ENCODE measurements at regions not wholly inside any gene's neighbourhood (a gene's known extent, or its start where the extent isn't known, plus 50 kb on each side); places are given as distances from the start of the nearest gene placed in this dataset.
A peak's percentile ranks its signal among the peaks of the same experiment; 100 is the strongest.

DNA sequence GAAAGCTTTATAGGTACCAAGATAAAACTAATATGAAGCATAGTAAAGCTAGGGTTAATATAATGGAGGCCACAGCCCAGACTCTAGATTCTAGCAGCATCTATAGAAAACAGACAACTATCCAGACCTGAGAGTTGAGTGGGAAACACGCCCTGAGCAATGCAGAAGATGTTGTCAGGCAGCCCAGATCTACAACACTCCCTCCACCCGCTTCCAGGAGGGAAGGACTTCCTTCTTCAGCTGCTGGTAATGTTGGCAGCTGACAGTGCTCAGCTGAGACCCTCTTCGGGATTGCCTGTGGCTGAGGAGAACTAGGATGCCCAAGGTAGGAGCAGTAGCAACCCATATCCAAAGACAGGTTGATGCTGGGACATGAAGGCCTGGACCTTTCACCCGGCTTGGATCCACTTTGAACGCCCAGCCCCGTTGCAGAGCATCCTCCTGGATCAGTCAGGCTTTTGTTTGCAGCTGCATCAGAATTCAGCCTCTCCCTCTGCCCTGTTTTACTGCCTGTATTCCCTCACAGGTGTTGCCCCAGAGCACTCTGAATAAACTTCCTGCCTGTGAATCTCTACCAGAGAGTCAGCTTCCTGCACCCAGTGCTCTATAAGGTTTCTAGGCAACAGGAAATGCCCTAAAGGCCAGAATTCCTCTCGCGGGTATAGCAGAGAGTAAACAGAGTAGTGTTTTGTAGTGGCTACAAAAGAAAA is 174.7 kb upstream of the IL12A start:
- Histone ChIP-seq H3K9ac (no peak overlapping the region), H3K4me3 (no peak overlapping the region), H3K4me2 (no peak overlapping the region), H3K79me2 (ENCODE audit: low read depth) (no peaks in the 10 kb centered on the region), H3K4me1 (peaks cover 19% of the 10 kb centered on the region), H3K9me3 (ENCODE audit: low read depth) (no peaks in the 10 kb centered on the region), H3K36me3 (no peaks in the 10 kb centered on the region), H3F3A (ENCODE audit: low read depth) (peaks cover 20% of the 10 kb centered on the region), H3K27ac (no peak overlapping the region), H2AFZ (replicated peaks) (no peak overlapping the region), H3K27me3 (no peaks in the 10 kb centered on the region), H4K20me1 (ENCODE audit: low read depth) (peaks cover 14% of the 10 kb centered on the region)
- DNase-seq (ENCODE audit: low spot score), result no peak
- Mint-ChIP-seq H3K27ac (no peak overlapping the region), H3K27me3 (ENCODE audit: insufficient read depth, low read depth) (peaks cover 6% of the 10 kb centered on the region), H3K4me1 (peaks cover 20% of the 10 kb centered on the region), H3K36me3 (peaks cover 2% of the 10 kb centered on the region), H3K9me3 (no peaks in the 10 kb centered on the region), H3K4me3 (no peak overlapping the region)
- TF ChIP-seq EZH2 (IDR thresholded peaks at IDR 0.05) (no peak), EZH2phosphoT487 (IDR thresholded peaks at IDR 0.05) (no peak)
- TF ChIP-seq, protein P1, sequence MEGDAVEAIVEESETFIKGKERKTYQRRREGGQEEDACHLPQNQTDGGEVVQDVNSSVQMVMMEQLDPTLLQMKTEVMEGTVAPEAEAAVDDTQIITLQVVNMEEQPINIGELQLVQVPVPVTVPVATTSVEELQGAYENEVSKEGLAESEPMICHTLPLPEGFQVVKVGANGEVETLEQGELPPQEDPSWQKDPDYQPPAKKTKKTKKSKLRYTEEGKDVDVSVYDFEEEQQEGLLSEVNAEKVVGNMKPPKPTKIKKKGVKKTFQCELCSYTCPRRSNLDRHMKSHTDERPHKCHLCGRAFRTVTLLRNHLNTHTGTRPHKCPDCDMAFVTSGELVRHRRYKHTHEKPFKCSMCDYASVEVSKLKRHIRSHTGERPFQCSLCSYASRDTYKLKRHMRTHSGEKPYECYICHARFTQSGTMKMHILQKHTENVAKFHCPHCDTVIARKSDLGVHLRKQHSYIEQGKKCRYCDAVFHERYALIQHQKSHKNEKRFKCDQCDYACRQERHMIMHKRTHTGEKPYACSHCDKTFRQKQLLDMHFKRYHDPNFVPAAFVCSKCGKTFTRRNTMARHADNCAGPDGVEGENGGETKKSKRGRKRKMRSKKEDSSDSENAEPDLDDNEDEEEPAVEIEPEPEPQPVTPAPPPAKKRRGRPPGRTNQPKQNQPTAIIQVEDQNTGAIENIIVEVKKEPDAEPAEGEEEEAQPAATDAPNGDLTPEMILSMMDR (IDR thresholded peaks at IDR 0.05), result no peak

DNA sequence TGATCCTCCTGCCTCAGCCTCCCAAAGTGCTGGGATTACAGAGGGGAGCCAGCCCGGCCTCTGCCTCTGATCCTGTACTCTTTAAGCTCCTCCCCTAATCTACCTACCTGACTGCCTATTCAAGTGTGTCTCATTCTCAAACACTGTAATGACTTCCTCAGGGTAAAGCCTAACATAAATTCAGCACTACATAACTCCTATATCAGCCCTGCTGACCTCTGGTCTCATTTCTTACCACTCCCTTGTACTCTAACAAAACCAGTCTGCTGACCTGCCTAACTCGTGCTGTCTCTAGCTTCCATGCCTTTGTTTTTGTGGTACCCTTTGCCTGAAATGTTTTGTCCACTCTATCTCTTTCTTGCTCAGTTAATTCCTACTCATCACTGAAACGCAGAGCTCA is 172.1 kb upstream of the IL12A start:
- no peaks in the 10 kb centered on the region for H3K36me3 ChIP-seq
- no peak overlapping the region for H3K27ac ChIP-seq
- no peak overlapping the region for H3K4me2 ChIP-seq
- Mint-ChIP-seq H3K36me3 (peaks cover 2% of the 10 kb centered on the region), H3K27me3 (ENCODE audit: insufficient read depth, low read depth) (peaks cover 6% of the 10 kb centered on the region), H3K4me1 (peaks cover 20% of the 10 kb centered on the region), H3K4me3 (no peak overlapping the region), H3K27ac (peak overlapping the region; percentile 90), H3K9me3 (no peaks in the 10 kb centered on the region)
- no peak overlapping the region for H3K4me3 ChIP-seq
- peaks cover 14% of the 10 kb centered on the region for H4K20me1 ChIP-seq (ENCODE audit: low read depth)
- H3K9me3 ChIP-seq (ENCODE audit: low read depth), result no peaks in the 10 kb centered on the region
- peaks cover 19% of the 10 kb centered on the region for H3K4me1 ChIP-seq
- TF ChIP-seq EZH2 (IDR thresholded peaks at IDR 0.05) (no peak), EZH2phosphoT487 (IDR thresholded peaks at IDR 0.05) (no peak)
- TF ChIP-seq, protein P1 (IDR thresholded peaks at IDR 0.05), result no peak
- no peak overlapping the region for H2AFZ ChIP-seq (replicated peaks)
- peaks cover 20% of the 10 kb centered on the region for H3F3A ChIP-seq (ENCODE audit: low read depth)
- no peaks in the 10 kb centered on the region for H3K79me2 ChIP-seq (ENCODE audit: low read depth)
- no peaks in the 10 kb centered on the region for H3K27me3 ChIP-seq
- no peak for DNase-seq (ENCODE audit: low spot score)
- H3K9ac ChIP-seq, result no peak overlapping the region

DNA sequence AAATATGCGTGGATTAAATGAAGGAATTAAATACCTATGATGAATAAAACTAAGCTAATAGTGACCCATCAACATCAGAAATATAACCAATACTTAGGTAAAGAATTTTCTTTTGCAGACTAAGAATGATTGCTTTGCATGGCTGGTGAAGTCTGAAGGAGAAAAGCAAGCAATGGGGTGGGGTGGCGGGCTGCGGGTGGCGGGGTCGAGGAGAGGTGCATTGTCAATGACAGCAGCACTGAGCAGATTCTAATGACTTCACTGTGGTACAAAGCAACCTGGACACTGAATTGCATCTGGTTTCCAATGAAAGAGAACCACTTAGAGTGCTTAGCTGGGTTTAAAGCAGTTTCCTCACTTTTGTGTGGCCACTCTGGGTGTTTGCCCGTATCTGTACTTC is 171.5 kb upstream of the IL12A start:
- H3K36me3 Mint-ChIP-seq, result peaks cover 2% of the 10 kb centered on the region
- no peaks in the 10 kb centered on the region for H3K9me3 Mint-ChIP-seq
- Histone ChIP-seq H3K4me1 (peaks cover 19% of the 10 kb centered on the region), H3K4me2 (peak overlapping the region; percentile 48), H3K79me2 (ENCODE audit: low read depth) (no peaks in the 10 kb centered on the region), H3K4me3 (no peak overlapping the region), H4K20me1 (ENCODE audit: low read depth) (peaks cover 14% of the 10 kb centered on the region), H3K9me3 (ENCODE audit: low read depth) (no peaks in the 10 kb centered on the region), H3K36me3 (no peaks in the 10 kb centered on the region), H3K27me3 (no peaks in the 10 kb centered on the region), H3K9ac (no peak overlapping the region), H3K27ac (no peak overlapping the region), H2AFZ (replicated peaks) (no peak overlapping the region), H3F3A (ENCODE audit: low read depth) (peaks cover 20% of the 10 kb centered on the region)
- DNase-seq (ENCODE audit: low spot score), result peak; percentile 48
- TF ChIP-seq EZH2 (IDR thresholded peaks at IDR 0.05), result no peak
- TF ChIP-seq, protein P1 (IDR thresholded peaks at IDR 0.05), result no peak
- TF ChIP-seq EZH2phosphoT487 (IDR thresholded peaks at IDR 0.05), result no peak
- no peak overlapping the region for H3K27ac Mint-ChIP-seq
- peaks cover 20% of the 10 kb centered on the region for H3K4me1 Mint-ChIP-seq
- peaks cover 6% of the 10 kb centered on the region for H3K27me3 Mint-ChIP-seq (ENCODE audit: insufficient read depth, low read depth)
- H3K4me3 Mint-ChIP-seq, result no peak overlapping the region
